ENCODE measurements at regions not wholly inside any gene's neighbourhood (a gene's known extent, or its start where the extent isn't known, plus 50 kb on each side); places are given as distances from the start of the nearest gene placed in this dataset.
"Not testable (repeated sequence)": the region's sequence is repeated elsewhere in the genome, so short reads cannot be mapped to it uniquely, and the experiment has no call there.

GRCh38 chr9:129305246-129305645 lies 127.2 kb upstream of the IER5L start:
- no peak overlapping the region for H3K4me3 ChIP-seq (ENCODE audit: control insufficient read depth, low read depth, low read length)
- TF ChIP-seq CTCF (conservative IDR thresholded peaks at IDR 0.05; ENCODE audit: control insufficient read depth, insufficient read depth, low read depth, low read length): no peak
- DNase-seq (ENCODE audit: low read depth): no peak

GRCh38 chr9:129301941-129302340 lies 123.9 kb upstream of the IER5L start:
- DNase-seq (ENCODE audit: low read depth): no peak
- TF ChIP-seq CTCF (conservative IDR thresholded peaks at IDR 0.05; ENCODE audit: control insufficient read depth, insufficient read depth, low read depth, low read length): no peak
- no peak overlapping the region for H3K4me3 ChIP-seq (ENCODE audit: control insufficient read depth, low read depth, low read length)

- H3K4me3 ChIP-seq (ENCODE audit: control insufficient read depth, low read depth, low read length); DNase-seq (ENCODE audit: low read depth): not testable (repeated sequence)
Observed at GRCh38 chr9:129296195-129296594, 118.1 kb upstream of the IER5L start.

- H3K4me3 ChIP-seq (ENCODE audit: control insufficient read depth, low read depth, low read length): no peak overlapping the region
- TF ChIP-seq CTCF (conservative IDR thresholded peaks at IDR 0.05; ENCODE audit: control insufficient read depth, insufficient read depth, low read depth, low read length): no peak
- no peak for DNase-seq (ENCODE audit: low read depth)
Observed at GRCh38 chr9:129291041-129291501, 113.0 kb upstream of the IER5L start.

- no peak overlapping the region for H3K4me3 ChIP-seq (ENCODE audit: control insufficient read depth, low read depth, low read length)
- DNase-seq (ENCODE audit: low read depth): no peak
- no peak for TF ChIP-seq CTCF (conservative IDR thresholded peaks at IDR 0.05; ENCODE audit: control insufficient read depth, insufficient read depth, low read depth, low read length)
Observed at GRCh38 chr9:129290606-129291005, 112.5 kb upstream of the IER5L start.

- DNase-seq (ENCODE audit: low read depth): no peak
Observed at GRCh38 chr9:129289883-129290282, 111.8 kb upstream of the IER5L start.

GRCh38 chr9:129289131-129289731 lies 111.2 kb upstream of the IER5L start:
- no peak for TF ChIP-seq CTCF (conservative IDR thresholded peaks at IDR 0.05; ENCODE audit: control insufficient read depth, insufficient read depth, low read depth, low read length)
- no peak overlapping the region for H3K4me3 ChIP-seq (ENCODE audit: control insufficient read depth, low read depth, low read length)
- DNase-seq (ENCODE audit: low read depth): no peak

More at GRCh38 chr9:129289883-129290282, 111.8 kb upstream of the IER5L start:
- TF ChIP-seq CTCF (conservative IDR thresholded peaks at IDR 0.05; ENCODE audit: control insufficient read depth, insufficient read depth, low read depth, low read length): no peak
- no peak overlapping the region for H3K4me3 ChIP-seq (ENCODE audit: control insufficient read depth, low read depth, low read length)

All from fibroblast of mammary gland (primary cell).